Stimulated activated CD4-positive, alpha-beta T cell treated with anti-CD3 and anti-CD28 coated beads, Interleukin-12 subunit alpha, Interleukin-12 subunit beta, amount 100 ng/mL, for 4 hours (primary cell): ENCODE measurements at regions not wholly inside any gene's neighbourhood (a gene's known extent, or its start where the extent isn't known, plus 50 kb on each side); places are given as distances from the start of the nearest gene placed in this dataset.
"Not testable (repeated sequence)": the region's sequence is repeated elsewhere in the genome, so short reads cannot be mapped to it uniquely, and the experiment has no call there.

Experiments used
- DNase-seq: peaks from one replicate; pipeline ENCODE4 v3.0.0-alpha.2; 2020

DNA sequence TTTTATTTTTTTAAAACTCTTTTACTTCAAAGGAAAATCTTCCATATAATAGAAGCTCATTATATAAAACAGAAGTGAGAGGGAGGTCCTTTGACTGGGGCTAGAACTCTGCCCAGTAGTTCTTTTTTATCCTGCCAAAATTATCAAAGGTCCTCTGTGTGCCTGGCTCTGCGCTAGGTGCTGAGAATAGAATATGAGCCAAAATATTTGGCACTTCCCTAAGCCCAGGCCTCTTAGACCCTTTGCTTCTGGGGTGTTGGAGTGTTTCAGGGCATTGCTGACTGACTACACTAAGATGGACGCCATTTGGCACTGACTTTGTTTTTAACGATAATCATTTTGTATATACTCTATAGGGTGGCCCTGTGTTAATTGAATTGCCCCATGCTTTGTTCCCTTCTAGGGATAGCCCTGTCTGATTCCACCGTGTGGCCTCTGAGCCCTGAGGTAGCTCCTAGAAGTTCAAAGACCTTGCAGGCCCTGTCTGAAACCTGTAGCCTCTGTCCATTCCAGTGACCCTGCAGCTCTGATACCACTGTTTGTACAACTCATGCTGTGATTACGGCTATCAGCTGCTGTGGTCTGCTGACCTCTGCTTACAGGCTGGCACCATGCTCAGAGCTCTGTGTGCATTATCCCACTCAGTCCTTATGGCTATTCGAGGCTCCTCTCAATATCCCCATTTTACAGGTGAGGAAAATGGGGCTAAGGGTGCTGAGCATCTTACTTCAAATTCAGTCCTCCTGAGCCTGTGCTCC, 84.3 kb upstream of the SHB start:
- no peak for DNase-seq

DNA sequence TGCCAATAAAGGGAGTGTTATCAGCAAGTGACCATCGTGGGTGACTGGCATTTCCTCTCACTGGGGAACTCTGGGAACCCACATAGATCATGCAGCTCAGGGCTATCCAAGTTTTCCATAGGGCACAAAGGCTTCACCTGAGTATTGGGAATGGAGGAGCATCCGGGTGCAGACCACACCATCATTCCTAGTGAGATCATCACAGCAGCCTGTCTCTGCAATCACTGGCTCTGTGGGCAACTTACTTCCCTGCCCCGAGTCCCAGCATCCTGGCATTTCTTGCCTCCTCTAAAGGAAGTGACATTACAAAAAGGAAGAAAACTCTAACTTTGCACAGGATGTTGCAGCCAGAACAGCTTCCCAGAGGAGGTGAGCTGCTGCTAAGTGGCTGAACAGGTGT, 80.6 kb upstream of the SHB start:
- no peak for DNase-seq

DNA sequence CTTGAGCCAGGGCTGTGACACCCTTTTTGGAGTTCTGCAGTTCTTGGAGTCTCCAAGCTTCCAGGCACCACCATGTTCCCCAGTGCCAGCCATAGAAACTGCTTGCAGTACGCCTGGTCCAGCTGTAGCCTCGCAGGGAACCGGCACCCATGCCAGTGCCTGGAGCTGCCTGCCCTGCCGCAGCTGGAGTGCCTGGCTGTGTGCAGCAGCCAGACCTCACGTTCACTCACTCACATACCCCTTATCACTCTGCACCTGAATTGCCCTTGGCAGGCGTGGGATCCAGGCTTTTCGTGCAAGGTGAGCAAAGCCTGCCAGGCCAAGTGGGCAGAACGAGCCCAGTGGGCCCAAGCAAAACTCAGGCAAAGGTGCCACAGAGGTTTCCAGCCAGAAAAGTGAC, 77.8 kb upstream of the SHB start:
- no peak for DNase-seq

DNA sequence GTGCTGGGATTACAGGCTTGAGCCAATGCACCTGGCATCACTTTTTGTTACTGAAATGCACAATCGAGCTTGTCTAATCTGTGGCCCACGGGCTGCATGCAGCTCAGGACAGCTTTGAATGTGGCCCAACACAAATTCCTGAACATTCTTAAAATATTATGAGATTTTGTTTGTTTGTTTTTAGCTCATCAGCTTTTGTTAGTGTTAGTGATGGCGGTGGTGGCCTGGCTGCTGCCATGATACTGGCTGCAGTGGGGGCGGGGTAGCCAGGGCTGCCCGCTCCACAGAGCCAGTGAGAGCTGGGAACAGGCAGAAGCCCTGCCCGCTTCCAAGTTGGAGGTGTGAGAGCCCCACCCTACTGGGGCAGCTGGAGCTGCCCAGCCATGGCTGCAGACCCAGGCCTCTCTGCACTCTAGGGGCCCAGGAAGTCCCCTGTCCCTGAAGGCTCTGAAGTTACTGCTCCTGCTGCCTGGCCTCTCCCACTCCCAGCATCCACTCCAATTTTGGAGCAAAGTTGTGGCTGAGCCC, 76.6 kb upstream of the SHB start:
- DNase-seq, result no peak

DNA sequence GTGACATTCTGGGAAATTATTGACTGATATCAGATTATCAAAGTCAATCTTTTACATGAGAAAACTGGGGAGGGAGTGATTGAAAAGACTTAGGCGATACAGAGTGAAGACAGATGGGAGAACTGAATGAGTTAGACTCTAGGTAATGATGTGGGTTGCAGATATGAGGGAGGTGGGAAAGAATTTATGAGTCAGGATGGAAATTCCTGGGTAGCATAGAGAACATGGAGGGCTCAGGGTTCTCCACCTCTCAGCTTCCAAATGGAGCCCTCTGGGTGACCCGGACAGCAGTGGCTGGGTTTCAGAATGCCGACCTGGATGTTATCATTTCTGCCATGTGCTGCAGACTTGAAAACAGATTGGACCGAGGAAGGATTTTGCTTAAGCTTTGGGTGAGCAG, 75.4 kb upstream of the SHB start:
- no peak for DNase-seq

- no peak for DNase-seq
Measured at GRCh38 chr9:38141746-38142591, 72.9 kb upstream of the SHB start.

DNA sequence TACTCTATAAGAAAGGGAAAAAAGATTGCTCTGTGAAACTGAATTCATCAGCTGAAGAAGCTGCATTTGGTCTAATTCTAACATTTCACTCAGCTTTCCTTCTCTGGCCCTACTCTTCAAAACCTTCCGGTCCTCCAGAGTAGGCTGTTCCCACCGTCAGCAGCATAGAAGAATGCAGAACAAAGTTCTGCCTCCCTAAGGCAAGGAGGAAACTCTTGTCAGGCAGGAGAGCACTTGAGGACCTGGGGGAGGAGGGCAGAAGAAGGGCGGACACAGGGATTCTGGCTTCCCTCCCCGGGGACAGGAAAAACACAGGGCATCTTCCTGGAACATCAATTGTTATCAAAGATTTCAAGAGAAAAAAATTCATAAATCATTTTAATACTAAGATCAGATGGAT, 69.2 kb upstream of the SHB start:
- no peak for DNase-seq

DNA sequence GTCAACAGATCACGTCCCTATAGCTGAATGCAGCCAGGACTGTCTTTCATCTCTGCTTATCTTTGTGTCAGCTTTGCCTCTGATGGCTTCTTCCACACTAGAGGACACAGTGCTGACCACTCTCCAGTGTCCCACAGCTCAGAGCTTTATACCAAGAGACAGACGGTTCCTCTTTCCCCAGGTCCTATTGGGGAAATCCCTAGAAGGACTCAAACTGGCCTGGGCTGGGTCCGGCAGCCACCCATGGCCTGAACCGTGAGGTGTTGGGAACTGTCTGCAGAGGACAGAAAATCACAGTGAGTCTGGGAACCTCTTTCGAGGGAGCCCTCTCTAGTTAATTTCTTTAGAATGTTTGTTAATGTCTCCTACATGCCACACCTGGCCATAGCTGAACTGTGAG, 68.3 kb upstream of the SHB start:
- DNase-seq, result no peak

GRCh38 chr9:38136386-38136785, 67.4 kb upstream of the SHB start:
- no peak for DNase-seq

DNA sequence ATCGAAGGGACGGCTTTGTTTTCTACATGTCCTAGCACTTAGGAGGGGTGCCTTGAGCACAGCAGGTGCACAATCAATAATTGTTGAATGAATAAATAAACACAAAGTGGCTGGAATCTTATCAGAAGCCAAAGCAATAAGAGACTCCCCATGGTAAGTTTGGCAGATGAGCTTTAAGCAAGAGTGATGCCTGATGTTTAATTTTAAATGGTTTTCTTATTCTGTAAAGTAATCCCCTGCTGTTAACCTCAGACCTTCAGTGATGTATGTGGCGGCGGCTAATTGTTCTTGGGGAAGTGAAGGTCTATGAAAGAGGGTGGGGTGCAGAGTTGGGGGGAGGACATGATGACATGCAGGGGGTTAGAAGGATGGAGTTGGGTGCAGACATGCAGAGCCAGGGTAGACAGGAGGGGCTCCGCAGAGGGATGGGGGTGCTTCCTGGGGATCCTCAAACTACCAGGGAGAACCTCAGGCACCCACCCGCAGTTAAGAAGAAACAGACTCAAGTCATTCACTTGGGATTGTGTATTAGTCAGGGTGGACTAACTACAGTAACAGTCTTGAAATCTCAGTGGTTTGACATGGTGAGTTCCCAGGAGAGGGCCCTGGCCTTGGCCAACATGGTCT, 65.7 kb upstream of the SHB start:
- DNase-seq, result no peak

DNA sequence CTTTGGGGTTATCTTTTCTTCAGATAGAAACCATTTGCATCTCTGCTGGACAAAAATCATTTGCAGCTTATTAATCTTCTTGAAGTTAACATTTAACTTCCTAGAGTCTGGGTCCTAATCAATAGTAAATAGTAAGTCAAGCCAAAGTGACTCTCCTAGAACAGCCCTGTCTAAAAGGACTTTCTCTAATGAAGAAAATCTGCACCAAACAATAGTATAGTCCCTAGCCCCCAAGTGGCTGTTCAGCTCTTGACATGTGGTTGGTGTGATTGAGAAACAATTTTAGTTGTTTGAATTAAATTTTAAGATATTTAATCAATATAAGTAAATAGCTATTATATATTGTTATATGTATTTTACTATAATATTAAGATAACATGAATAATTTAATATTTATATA, 64.6 kb upstream of the SHB start:
- DNase-seq, result no peak

GRCh38 chr9:38132956-38133355, 63.9 kb upstream of the SHB start:
- no peak for DNase-seq

- no peak for DNase-seq
Measured at GRCh38 chr9:38131729-38132128, 62.7 kb upstream of the SHB start.

DNA sequence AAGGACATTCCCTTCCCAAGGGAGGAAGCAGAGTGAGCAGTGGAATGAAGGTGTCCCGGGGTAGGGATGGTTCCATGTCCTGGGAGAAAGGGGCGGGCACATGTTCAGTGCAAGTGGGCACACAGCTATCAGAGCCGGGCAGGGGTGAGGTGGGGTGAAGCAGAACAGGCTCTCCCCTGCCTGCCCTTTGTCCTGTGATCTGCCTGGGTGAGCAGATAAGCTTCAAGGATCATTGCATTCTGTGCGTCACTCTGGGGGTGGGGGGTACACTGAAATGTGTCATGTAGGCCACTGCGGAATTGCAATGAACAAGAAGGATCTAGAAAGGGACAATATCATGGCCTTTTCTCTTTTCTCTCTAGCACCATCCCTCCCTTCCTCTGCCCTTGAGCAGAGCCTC, 61.7 kb upstream of the SHB start:
- no peak for DNase-seq

GRCh38 chr9:38129366-38129765, 60.3 kb upstream of the SHB start:
- no peak for DNase-seq

DNA sequence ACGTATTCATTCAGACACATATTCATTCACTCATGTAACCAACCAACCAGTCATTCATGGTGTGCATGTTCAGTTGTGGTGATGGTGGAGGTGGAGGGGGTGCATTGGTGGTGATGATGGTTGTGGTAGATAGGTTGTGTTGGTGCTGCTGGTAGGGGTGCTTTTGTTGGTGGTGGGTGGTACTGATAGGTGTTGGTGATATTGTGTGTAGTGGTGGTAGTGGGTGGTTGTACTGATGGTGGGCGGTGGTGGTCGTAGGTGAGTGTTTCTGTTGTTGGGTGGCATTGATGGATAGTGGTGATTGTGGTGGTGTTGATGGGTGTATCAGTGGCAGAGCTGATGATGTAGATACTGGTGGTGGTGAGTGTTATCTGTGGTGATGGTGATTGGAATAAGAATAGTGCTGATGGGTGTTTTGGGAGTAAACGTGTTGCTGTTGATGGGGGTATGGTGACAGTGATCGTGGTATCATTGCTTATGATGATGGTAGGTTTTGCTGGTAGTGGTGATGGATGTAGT, 59.8 kb upstream of the SHB start:
- DNase-seq, result no peak

GRCh38 chr9:38127271-38127839, 58.3 kb upstream of the SHB start:
- no peak for DNase-seq

DNA sequence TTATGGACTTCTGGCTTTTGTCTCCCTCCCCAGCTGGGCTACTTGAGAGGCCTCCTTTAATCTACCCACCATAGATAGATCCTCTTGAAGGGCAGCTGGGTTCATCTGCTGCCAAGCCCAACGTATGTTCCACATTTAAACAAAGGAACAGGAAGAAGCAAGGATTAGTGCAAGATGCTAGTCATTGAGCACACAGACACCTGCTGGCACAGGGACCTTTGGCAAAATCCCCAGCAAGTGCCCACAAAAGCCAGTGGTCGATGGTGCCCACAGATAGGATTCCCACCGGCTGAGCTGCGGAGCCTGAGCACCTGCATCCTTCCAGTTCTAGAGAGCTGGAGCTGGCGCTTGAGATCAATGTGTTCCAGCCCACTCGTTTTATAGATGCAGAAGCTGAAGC, 57.7 kb upstream of the SHB start:
- no peak for DNase-seq

DNA sequence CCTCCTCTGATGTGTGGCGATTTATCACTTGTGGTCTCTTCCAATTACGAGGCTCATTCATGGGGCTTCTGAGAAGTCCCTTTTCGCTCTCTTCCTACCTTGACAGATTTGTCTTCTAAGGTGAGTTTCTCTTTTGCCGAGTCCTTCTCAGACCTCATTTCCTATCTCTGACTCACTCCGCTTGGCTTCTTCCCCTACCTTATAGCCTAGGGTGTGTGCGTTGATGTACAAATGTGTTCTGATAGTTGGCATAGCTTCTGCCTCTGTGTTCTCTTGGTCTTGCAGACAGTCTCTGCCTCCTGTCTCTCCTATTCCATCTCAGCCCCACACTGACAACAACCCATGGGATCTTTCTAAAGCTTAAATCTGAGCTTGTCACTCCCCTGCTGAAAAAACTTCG, 56.9 kb upstream of the SHB start:
- no peak for DNase-seq

DNA sequence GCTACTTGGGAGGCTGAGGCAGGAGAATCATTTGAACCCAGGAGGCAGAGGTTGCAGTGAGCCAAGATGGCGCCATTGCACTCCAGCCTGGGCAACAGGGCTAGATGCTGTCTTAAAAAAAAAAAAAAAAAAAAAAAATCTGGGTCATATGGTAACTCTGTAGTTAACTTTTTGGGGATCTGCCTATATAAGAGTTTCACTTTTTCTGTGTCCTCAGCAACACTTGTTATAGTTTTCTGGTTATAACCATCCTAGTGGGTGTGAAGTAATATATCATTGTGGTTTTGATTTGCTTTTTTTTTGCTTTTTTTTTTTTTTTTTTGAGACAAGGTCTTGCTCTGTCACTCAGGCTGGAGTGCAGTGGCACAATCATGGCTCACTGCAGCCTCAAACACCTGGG, 54.3 kb upstream of the SHB start:
- not testable (repeated sequence) for DNase-seq

- DNase-seq, result no peak
Measured at GRCh38 chr9:38120961-38121360, 51.9 kb upstream of the SHB start.

DNA sequence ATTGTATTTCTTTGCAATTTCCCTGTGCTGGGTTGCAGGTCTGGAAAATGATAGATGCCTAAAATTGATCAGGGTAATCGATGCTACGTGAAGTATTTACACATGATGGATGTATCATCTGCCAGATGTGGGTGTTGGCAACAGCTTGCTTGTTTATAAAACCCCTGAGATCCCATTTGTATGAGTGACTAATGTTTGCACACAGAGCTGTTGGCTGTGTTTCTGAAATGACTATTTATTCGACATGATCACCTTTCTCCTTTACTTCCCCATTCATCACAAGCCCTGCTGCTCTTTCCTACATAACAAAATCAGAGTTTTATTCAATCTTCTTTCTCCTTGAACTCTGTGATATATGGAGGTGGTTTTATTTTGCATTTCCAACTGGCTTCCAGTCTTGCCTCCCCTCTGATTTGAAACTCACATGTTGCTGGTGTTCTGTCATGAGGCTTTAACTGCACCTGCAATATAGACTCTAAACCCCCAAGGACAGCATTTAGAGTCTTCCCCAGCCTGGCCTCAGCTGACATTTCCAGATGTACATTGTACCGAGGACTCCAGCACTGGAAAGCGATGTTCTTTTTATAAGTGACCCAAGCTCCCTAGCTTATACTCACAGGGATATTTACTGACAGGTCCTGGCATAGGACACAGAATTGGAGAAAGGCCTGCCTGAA, 50.7 kb upstream of the SHB start:
- no peak for DNase-seq
